MCF 10A (cell line): ENCODE measurements at regions not wholly inside any gene's neighbourhood (a gene's known extent, or its start where the extent isn't known, plus 50 kb on each side); places are given as distances from the start of the nearest gene placed in this dataset.

Experiments used
- BruUV-seq: library from RNA; stranded (reverse); fragments of 400-500 nt; replicated peaks from 2 replicates; lab custom pipeline; 2021; lab: Mats Ljungman, UMichigan
- CTCF ChIA-PET: fragments of 300-600 bp; sonication (Branson Sonifier 250); formaldehyde crosslinking; extraction: SDS; loops from one replicate; lab custom pipeline; 2021; ENCODE audit warnings: antibody characterized with exemption, inconsistent platforms; lab: Yijun Ruan, JAX
- POLR2A ChIA-PET: fragments of 300-600, 350-650 bp; sonication (Branson Sonifier 250); formaldehyde crosslinking; extraction: SDS; loops from one replicate; lab custom pipeline; 2020; ENCODE audit warnings: antibody characterized with exemption, inconsistent platforms; lab: Yijun Ruan, JAX
- DNase-seq: peaks from one replicate; pipeline ENCODE4 v3.0.0-alpha.2; 2018; ENCODE audit not compliant: unreplicated experiment
- H3K27ac Mint-ChIP-seq: one replicate; pipeline ENCODE4 v1.8.0; 2022; ENCODE audit warnings: mild to moderate bottlenecking, low read depth, mixed read lengths; ENCODE audit not compliant: unreplicated experiment
- H3K27me3 Mint-ChIP-seq: one replicate; pipeline ENCODE4 v1.8.0; 2022; ENCODE audit warnings: mixed read lengths; ENCODE audit not compliant: insufficient read depth, unreplicated experiment
- H3K36me3 Mint-ChIP-seq: one replicate; pipeline ENCODE4 v1.8.0; 2022; ENCODE audit warnings: mild to moderate bottlenecking, moderate library complexity, mixed read lengths; ENCODE audit not compliant: insufficient read depth, unreplicated experiment
- H3K4me1 Mint-ChIP-seq: one replicate; pipeline ENCODE4 v1.8.0; 2022; ENCODE audit warnings: mixed read lengths; ENCODE audit not compliant: insufficient read depth, unreplicated experiment
- H3K4me3 Mint-ChIP-seq: one replicate; pipeline ENCODE4 v1.8.0; 2022; ENCODE audit warnings: mild to moderate bottlenecking, moderate library complexity, mixed read lengths; ENCODE audit not compliant: unreplicated experiment
- H3K9me3 Mint-ChIP-seq: one replicate; pipeline ENCODE4 v1.8.0; 2022; ENCODE audit warnings: mixed read lengths; ENCODE audit not compliant: unreplicated experiment
- intact Hi-C: fragments of 100-400 bp; cut with micrococcal nuclease; formaldehyde crosslinking; loops from 2 replicates; pipeline ENCODE4 v1.14.1; 2022
- TF ChIP-seq, protein P1 (sequence below): fragments of 200-600 bp; IDR thresholded peaks from one replicate; pipeline ENCODE4 v1.8.0; 2022; ENCODE audit warnings: antibody characterized with exemption, mild to moderate bottlenecking; ENCODE audit not compliant: unreplicated experiment

DNA sequence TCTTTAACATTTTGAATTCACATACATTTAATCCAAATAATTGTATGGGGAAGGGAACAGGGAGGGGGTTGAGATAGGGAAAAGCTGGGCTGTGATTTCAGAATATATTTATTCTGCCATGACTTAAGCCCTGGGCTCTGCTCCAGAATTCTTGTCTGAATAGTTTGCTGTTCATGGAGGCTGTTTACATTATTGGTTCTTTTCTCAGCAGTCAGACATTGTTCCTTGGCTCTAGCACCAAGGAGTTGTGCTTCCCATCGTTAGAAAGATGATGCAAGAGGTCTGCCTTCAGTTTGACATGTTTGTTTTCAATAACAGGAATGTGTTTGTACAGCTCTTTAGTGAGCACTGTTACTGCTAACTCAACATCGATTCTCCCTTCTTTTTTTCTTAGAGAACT is 198.8 kb upstream of the CDYL start:
- Mint-ChIP-seq H3K27ac (peak overlapping the region; percentile 92), H3K27me3 (no peaks in the 10 kb centered on the region), H3K9me3 (peaks cover 7% of the 10 kb centered on the region), H3K4me1 (peaks cover 25% of the 10 kb centered on the region), H3K4me3 (no peak overlapping the region), H3K36me3 (no peaks in the 10 kb centered on the region)
- TF ChIP-seq, protein P1, sequence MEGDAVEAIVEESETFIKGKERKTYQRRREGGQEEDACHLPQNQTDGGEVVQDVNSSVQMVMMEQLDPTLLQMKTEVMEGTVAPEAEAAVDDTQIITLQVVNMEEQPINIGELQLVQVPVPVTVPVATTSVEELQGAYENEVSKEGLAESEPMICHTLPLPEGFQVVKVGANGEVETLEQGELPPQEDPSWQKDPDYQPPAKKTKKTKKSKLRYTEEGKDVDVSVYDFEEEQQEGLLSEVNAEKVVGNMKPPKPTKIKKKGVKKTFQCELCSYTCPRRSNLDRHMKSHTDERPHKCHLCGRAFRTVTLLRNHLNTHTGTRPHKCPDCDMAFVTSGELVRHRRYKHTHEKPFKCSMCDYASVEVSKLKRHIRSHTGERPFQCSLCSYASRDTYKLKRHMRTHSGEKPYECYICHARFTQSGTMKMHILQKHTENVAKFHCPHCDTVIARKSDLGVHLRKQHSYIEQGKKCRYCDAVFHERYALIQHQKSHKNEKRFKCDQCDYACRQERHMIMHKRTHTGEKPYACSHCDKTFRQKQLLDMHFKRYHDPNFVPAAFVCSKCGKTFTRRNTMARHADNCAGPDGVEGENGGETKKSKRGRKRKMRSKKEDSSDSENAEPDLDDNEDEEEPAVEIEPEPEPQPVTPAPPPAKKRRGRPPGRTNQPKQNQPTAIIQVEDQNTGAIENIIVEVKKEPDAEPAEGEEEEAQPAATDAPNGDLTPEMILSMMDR = no peak
- POLR2A ChIA-PET = interaction anchor here (0.7 to 1.5 kb wide), 3 partner anchors 31 to 257 kb away, joined by 3 read pairs; no protein-coding TSS in a partner anchor
- no TSS peak for BruUV-seq
- CTCF ChIA-PET = interaction anchor here (0.6 to 0.7 kb wide), 2 partner anchors 18 to 48 kb away, joined by 3 read pairs; no protein-coding TSS in a partner anchor
- peak; percentile 86 for DNase-seq
- intact Hi-C loops = no loop called here

DNA sequence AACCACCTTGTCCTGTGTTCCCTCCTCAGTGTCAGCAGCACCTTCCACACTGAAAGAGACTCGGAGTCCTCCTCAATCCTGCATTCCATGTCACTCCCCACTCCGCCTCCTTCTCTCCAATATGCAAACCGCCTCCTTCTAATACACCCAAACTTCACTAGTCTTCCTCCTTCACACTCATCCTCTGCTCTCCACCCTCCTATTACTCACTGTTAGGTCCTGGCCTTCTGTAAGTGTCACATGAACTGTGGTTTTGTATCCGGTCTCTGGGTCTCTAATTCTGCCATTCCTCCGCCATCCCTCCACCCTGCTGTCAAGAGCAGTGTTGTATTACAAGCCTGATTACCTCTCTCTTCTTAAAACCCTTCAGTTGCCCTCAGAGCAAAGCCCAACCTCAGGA is 200.5 kb upstream of the CDYL start:
- no peak overlapping the region for H3K4me3 Mint-ChIP-seq
- CTCF ChIA-PET = no interaction called here
- intact Hi-C loops = no loop called here
- peaks cover 15% of the 10 kb centered on the region for H3K4me1 Mint-ChIP-seq
- peaks cover 20% of the 10 kb centered on the region for H3K9me3 Mint-ChIP-seq
- no peaks in the 10 kb centered on the region for H3K27me3 Mint-ChIP-seq
- POLR2A ChIA-PET = interaction anchor here (0.6 kb wide), 1 partner anchor 313 kb away, joined by 3 read pairs; no protein-coding TSS in a partner anchor
- H3K36me3 Mint-ChIP-seq = no peaks in the 10 kb centered on the region
- BruUV-seq = no TSS peak
- DNase-seq = no peak
- H3K27ac Mint-ChIP-seq = peak overlapping the region; percentile 46
- TF ChIP-seq, protein P1 = no peak

DNA sequence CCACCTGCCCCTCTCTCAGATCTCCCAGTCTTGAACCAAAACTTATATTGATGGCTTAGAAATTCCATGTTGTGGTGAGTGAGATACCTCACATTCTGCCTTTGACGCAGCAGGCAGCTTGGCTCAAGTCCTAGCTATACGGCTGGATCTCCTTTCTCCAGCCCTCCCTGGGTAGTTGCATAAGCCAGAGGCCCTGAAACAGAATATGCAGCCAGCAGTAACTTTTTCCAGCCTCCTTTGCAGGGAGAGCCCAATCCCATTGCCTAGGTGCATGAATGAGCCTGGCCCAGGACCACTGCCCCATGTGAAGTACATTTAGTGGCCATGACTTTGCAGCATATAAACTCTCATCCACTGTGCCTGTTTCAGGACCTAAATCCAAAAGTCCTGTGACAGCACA is 202.2 kb upstream of the CDYL start:
- CTCF ChIA-PET = no interaction called here
- H3K4me1 Mint-ChIP-seq = peaks cover 15% of the 10 kb centered on the region
- no peak overlapping the region for H3K4me3 Mint-ChIP-seq
- no peak overlapping the region for H3K27ac Mint-ChIP-seq
- no peaks in the 10 kb centered on the region for H3K36me3 Mint-ChIP-seq
- intact Hi-C loops = no loop called here
- H3K9me3 Mint-ChIP-seq = peaks cover 24% of the 10 kb centered on the region
- POLR2A ChIA-PET = no interaction called here
- DNase-seq = no peak
- TF ChIP-seq, protein P1 = no peak
- H3K27me3 Mint-ChIP-seq = no peaks in the 10 kb centered on the region
- no TSS peak for BruUV-seq

DNA sequence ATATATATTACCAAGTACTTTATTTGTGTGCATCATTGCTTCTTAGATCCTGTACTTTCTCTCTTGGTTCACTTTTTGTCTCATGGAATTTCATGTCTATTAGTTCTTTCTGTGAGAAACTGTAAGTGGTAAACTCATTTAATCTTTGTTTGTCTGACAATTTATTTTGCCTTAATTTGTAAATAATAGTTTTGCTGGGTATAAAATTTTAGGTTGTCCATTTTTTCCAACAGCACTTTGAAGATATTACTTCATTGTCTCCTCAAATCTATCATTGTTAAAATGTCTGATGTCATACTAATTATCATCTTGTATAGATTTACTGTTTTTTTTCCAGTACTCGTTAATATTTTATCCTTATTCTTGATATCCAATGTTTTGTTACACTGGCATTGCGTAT is 205.2 kb upstream of the CDYL start:
- intact Hi-C loops = no loop called here
- CTCF ChIA-PET = no interaction called here
- Mint-ChIP-seq H3K9me3 (peaks cover 23% of the 10 kb centered on the region), H3K4me3 (no peak overlapping the region), H3K36me3 (no peaks in the 10 kb centered on the region), H3K27me3 (no peaks in the 10 kb centered on the region), H3K27ac (no peak overlapping the region), H3K4me1 (peaks cover 6% of the 10 kb centered on the region)
- POLR2A ChIA-PET = no interaction called here
- BruUV-seq = no TSS peak
- DNase-seq = no peak
- TF ChIP-seq, protein P1 = no peak
